MM.1S (cell line): ENCODE measurements at regions not wholly inside any gene's neighbourhood (a gene's known extent, or its start where the extent isn't known, plus 50 kb on each side); places are given as distances from the start of the nearest gene placed in this dataset.

ENCODE experiments used
- DNase-seq: peaks from one replicate; pipeline ENCODE4 v3.0.0-alpha.2; 2015
- H2AFZ ChIP-seq: fragments of 300-600 bp; sonication (generic); 2 replicates; pipeline ENCODE4 v1.6.0; 2016; ENCODE audit warnings: antibody characterized with exemption, low read length
- H3F3A ChIP-seq: fragments of 300-600 bp; sonication (generic); 2 replicates; pipeline ENCODE4 v1.6.1; 2016; ENCODE audit warnings: mild to moderate bottlenecking, antibody characterized with exemption, low read length, moderate library complexity, mixed read lengths; ENCODE audit not compliant: insufficient read depth
- H3K27ac ChIP-seq: fragments of 300-600 bp; sonication (generic); 2 replicates; pipeline ENCODE4 v1.5.1; 2016; ENCODE audit warnings: mild to moderate bottlenecking, low read length
- H3K27me3 ChIP-seq: fragments of 300-600 bp; sonication (generic); replicated peaks from 2 replicates; pipeline ENCODE4 v1.6.0; 2016; ENCODE audit warnings: low read length; ENCODE audit not compliant: insufficient read depth
- H3K36me3 ChIP-seq: fragments of 300-600 bp; sonication (generic); replicated peaks from 2 replicates; pipeline ENCODE4 v1.6.1; 2016; ENCODE audit warnings: mild to moderate bottlenecking, low read length, mixed read lengths; ENCODE audit not compliant: insufficient read depth
- H3K4me1 ChIP-seq: fragments of 300-600 bp; sonication (generic); 2 replicates; pipeline ENCODE4 v1.6.1; 2016; ENCODE audit warnings: low read length, mixed read lengths
- H3K4me2 ChIP-seq: fragments of 300-600 bp; sonication (generic); 2 replicates; pipeline ENCODE4 v1.6.0; 2016; ENCODE audit warnings: low read depth, low read length
- H3K4me3 ChIP-seq: fragments of 300-600 bp; sonication (generic); 2 replicates; pipeline ENCODE4 v1.5.1; 2016; ENCODE audit warnings: low read length, mixed read lengths
- H3K79me2 ChIP-seq: fragments of 300-600 bp; sonication (generic); 2 replicates; pipeline ENCODE4 v1.6.1; 2016; ENCODE audit warnings: mixed run types, low read length, mixed read lengths
- H3K9ac ChIP-seq: fragments of 300-600 bp; sonication (generic); 2 replicates; pipeline ENCODE4 v1.6.1; 2016; ENCODE audit warnings: low read length, mixed read lengths
- H3K9me2 ChIP-seq: fragments of 300-600 bp; sonication (generic); replicated peaks from 2 replicates; pipeline ENCODE4 v1.6.1; 2016; ENCODE audit warnings: mild to moderate bottlenecking, low read length, mixed read lengths; ENCODE audit not compliant: insufficient read depth
- H3K9me3 ChIP-seq: fragments of 300-600 bp; sonication (generic); replicated peaks from 2 replicates; pipeline ENCODE4 v1.6.1; 2016; ENCODE audit warnings: mild to moderate bottlenecking, low read length, mixed read lengths; ENCODE audit not compliant: insufficient read depth
- H4K20me1 ChIP-seq: fragments of 300-600 bp; sonication (generic); 2 replicates; pipeline ENCODE4 v1.6.1; 2016; ENCODE audit warnings: mild to moderate bottlenecking, low read length, moderate library complexity, mixed read lengths; ENCODE audit not compliant: insufficient read depth
- EZH2 ChIP-seq: fragments of 300-600 bp; sonication (generic); optimal IDR thresholded peaks from 2 replicates; pipeline ENCODE3; 2017; ENCODE audit warnings: low read depth, mild to moderate bottlenecking, antibody characterized with exemption, low read length, mixed read lengths
- EZH2phosphoT487 ChIP-seq: fragments of 300-600 bp; sonication (generic); IDR thresholded peaks from 2 replicates; pipeline ENCODE4 v1.6.1; 2018; ENCODE audit warnings: antibody characterized with exemption, low read length
- TF ChIP-seq, protein P1 (sequence below): fragments of 300-600 bp; sonication (generic); IDR thresholded peaks from 2 replicates; pipeline ENCODE4 v1.5.1; 2016; ENCODE audit warnings: antibody characterized with exemption, low read length, mixed read lengths

GRCh38 chr18:77736842-77737241, 487.2 kb downstream of the GALR1 start:
- Histone ChIP-seq H3K4me2 (0 out of 2 replicates have a peak overlapping the region, but pooled peaks have one; percentile 11), H2AFZ (no peak overlapping the region), H3K27ac (no peak overlapping the region), H3K4me1 (0 out of 2 replicates have a peak, but pooled peaks cover 13% of the 10 kb centered on the region), H3K36me3 (no peaks in the 10 kb centered on the region), H3K9me2 (no peaks in the 10 kb centered on the region), H3K79me2 (no peaks in the 10 kb centered on the region), H3F3A (no peaks in the 10 kb centered on the region), H3K9ac (no peak overlapping the region), H3K9me3 (no peaks in the 10 kb centered on the region), H4K20me1 (no peaks in the 10 kb centered on the region), H3K27me3 (no peaks in the 10 kb centered on the region), H3K4me3 (no peak overlapping the region)
- DNase-seq = peak; percentile 61
- TF ChIP-seq, protein P1, sequence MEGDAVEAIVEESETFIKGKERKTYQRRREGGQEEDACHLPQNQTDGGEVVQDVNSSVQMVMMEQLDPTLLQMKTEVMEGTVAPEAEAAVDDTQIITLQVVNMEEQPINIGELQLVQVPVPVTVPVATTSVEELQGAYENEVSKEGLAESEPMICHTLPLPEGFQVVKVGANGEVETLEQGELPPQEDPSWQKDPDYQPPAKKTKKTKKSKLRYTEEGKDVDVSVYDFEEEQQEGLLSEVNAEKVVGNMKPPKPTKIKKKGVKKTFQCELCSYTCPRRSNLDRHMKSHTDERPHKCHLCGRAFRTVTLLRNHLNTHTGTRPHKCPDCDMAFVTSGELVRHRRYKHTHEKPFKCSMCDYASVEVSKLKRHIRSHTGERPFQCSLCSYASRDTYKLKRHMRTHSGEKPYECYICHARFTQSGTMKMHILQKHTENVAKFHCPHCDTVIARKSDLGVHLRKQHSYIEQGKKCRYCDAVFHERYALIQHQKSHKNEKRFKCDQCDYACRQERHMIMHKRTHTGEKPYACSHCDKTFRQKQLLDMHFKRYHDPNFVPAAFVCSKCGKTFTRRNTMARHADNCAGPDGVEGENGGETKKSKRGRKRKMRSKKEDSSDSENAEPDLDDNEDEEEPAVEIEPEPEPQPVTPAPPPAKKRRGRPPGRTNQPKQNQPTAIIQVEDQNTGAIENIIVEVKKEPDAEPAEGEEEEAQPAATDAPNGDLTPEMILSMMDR = no peak
- no peak for TF ChIP-seq EZH2phosphoT487
- no peak for TF ChIP-seq EZH2

DNA sequence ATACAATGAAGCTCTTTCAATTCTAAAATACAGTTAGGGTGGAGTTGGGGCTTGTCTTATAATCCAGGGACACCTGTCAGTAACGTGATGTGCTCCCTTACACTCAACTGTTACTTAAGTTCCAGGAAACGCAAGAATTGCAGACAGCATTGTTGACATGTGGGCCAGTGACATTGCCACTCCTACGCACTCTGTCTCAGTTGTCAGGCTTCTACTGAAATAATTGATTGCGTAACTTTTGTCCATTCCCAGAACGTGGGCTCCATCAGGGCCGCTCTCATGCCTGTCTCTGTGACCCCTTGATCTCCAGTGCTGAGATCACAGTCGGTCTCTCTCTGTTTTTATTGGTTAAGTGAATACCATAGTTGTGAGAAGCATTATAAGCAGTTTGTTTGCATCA, 487.8 kb downstream of the GALR1 start:
- TF ChIP-seq EZH2 (no peak), EZH2phosphoT487 (no peak)
- TF ChIP-seq, protein P1 = no peak
- Histone ChIP-seq H3K9me3 (no peaks in the 10 kb centered on the region), H3K9me2 (no peaks in the 10 kb centered on the region), H3K27ac (no peak overlapping the region), H2AFZ (no peak overlapping the region), H3K4me2 (no peak overlapping the region), H3K79me2 (no peaks in the 10 kb centered on the region), H3K36me3 (no peaks in the 10 kb centered on the region), H4K20me1 (no peaks in the 10 kb centered on the region), H3K27me3 (no peaks in the 10 kb centered on the region), H3K4me1 (0 out of 2 replicates have a peak, but pooled peaks cover 13% of the 10 kb centered on the region), H3F3A (no peaks in the 10 kb centered on the region), H3K9ac (no peak overlapping the region), H3K4me3 (no peak overlapping the region)
- no peak for DNase-seq

- H3K27me3 ChIP-seq = no peaks in the 10 kb centered on the region
- H3K27ac ChIP-seq = no peak overlapping the region
- no peaks in the 10 kb centered on the region for H3F3A ChIP-seq
- no peaks in the 10 kb centered on the region for H4K20me1 ChIP-seq
- H3K36me3 ChIP-seq = no peaks in the 10 kb centered on the region
- H3K4me1 ChIP-seq = no peaks in the 10 kb centered on the region
- H3K9ac ChIP-seq = no peak overlapping the region
- TF ChIP-seq EZH2 (no peak), EZH2phosphoT487 (no peak)
- TF ChIP-seq, protein P1 = peak; percentile 38; the same call in 1 of the 2 replicates
- H3K4me3 ChIP-seq = no peak overlapping the region
- no peak for DNase-seq
- H3K79me2 ChIP-seq = no peaks in the 10 kb centered on the region
- H3K4me2 ChIP-seq = no peak overlapping the region
- no peak overlapping the region for H2AFZ ChIP-seq
- H3K9me2 ChIP-seq = no peaks in the 10 kb centered on the region
- no peaks in the 10 kb centered on the region for H3K9me3 ChIP-seq
Measured at GRCh38 chr18:77749089-77749488, 499.4 kb downstream of the GALR1 start.
